Sigmoid colon (tissue), 6 donors: ENCODE measurements at regions not wholly inside any gene's neighbourhood (a gene's known extent, or its start where the extent isn't known, plus 50 kb on each side); places are given as distances from the start of the nearest gene placed in this dataset.
"Not testable (repeated sequence)": the region's sequence is repeated elsewhere in the genome, so short reads cannot be mapped to it uniquely, and the experiment has no call there.

ENCODE experiments used
- DNase-seq: peaks from one replicate; pipeline ENCODE4 v3.0.0-alpha.2; 2019
- H3K27ac ChIP-seq, 4 donors: fragments of 200-600 bp; sonication (generic); one replicate each; pipeline ENCODE4 v1.5.1; 2016 to 2019; ENCODE audit warnings: mild to moderate bottlenecking in 1 of 4
- H3K27me3 ChIP-seq, 3 donors: fragments of 200-600 bp; sonication (generic); one replicate each; pipeline ENCODE4 v1.5.1; 2019; ENCODE audit warnings: mild to moderate bottlenecking in 1 of 3
- H3K36me3 ChIP-seq, 4 donors: fragments of 200-600 bp; sonication (generic); one replicate each; pipeline ENCODE4 v1.5.1; 2016 to 2019
- H3K4me1 ChIP-seq, 4 donors: fragments of 200-600 bp; sonication (generic); one replicate each; pipeline ENCODE4 v1.5.1; 2017 to 2019
- H3K4me3 ChIP-seq, 4 donors: fragments of 200-600 bp; sonication (generic); one replicate each; pipeline ENCODE4 v1.5.1; 2017 to 2019; ENCODE audit warnings: mild to moderate bottlenecking in 2 of 4, moderate library complexity in 1 of 4
- H3K9me3 ChIP-seq, 4 donors: fragments of 200-600 bp in 3 of 4; sonication (generic) in 3 of 4; one replicate each; pipeline versions ENCODE4 v1.5.1 to v1.6.1; 2013 to 2019
- CTCF ChIP-seq, 4 experiments: fragments of 450-650 bp in 3 of 4; fragments of 200-600 bp in 1 of 4; IDR thresholded peaks; one replicate each; pipeline ENCODE4 v1.5.1; 2016 to 2019; ENCODE audit warnings: antibody characterized with exemption in 4 of 4, mild to moderate bottlenecking in 3 of 4, moderate library complexity in 2 of 4
- EP300 ChIP-seq, 4 donors: sonication (generic); formaldehyde crosslinking; IDR thresholded peaks; one replicate each; pipeline ENCODE4 v1.6.1; 2017; ENCODE audit warnings: antibody characterized with exemption in 4 of 4
- POLR2A ChIP-seq, 2 donors: fragments of 450-650 bp; IDR thresholded peaks; one replicate each; pipeline ENCODE4 v1.6.1; 2016; ENCODE audit warnings: antibody characterized with exemption in 2 of 2, mild to moderate bottlenecking in 2 of 2, moderate library complexity in 2 of 2
- POLR2AphosphoS5 ChIP-seq, 4 donors: sonication (generic); formaldehyde crosslinking; IDR thresholded peaks; one replicate each; pipeline ENCODE4 v1.6.1; 2017; ENCODE audit warnings: antibody characterized with exemption in 4 of 4
- WGBS, 2 donors: extraction: QIAGEN DNeasy Blood & Tissue Kit; methylation state at CpG; one replicate each; pipeline ENCODE4 v1.1.7; 2013; 5-methylcytosine and 5-hydroxymethylcytosine counted together
- intact Hi-C: fragments of 100-400 bp; cut with DNase I; formaldehyde crosslinking; loops from one replicate; pipeline ENCODE4 v1.15.1; 2023
- donor health status: healthy with polysubstance abuse.
- donor health status: healthy.

GRCh38 chr10:21421794-21422193, 103.7 kb downstream of the SKIDA1 start:
- Histone ChIP-seq H3K27ac (no peak overlapping the region), H3K4me1 (no peaks in the 10 kb centered on the region), H3K36me3 (no peaks in the 10 kb centered on the region), H3K27me3 (no peaks in the 10 kb centered on the region), H3K9me3 (no peaks in the 10 kb centered on the region), H3K4me3 (no peak overlapping the region)
- DNase-seq = no peak
- intact Hi-C loops = no loop called here
- 88 to 90% methylated on average over 4 of the region's 4 CpGs for WGBS, 2 donors
- no peak for TF ChIP-seq POLR2A (IDR thresholded peaks at IDR 0.05)

GRCh38 chr10:21421016-21421415, 104.5 kb downstream of the SKIDA1 start:
- no peak for DNase-seq
- WGBS, 2 donors = 59 to 64% methylated on average over 2 of the region's 2 CpGs
- H3K4me3 ChIP-seq = no peak overlapping the region
- intact Hi-C loops = no loop called here
- H3K4me1 ChIP-seq = no peaks in the 10 kb centered on the region
- no peak overlapping the region for H3K27ac ChIP-seq
- no peak for TF ChIP-seq POLR2A (IDR thresholded peaks at IDR 0.05)
- TF ChIP-seq EP300 (IDR thresholded peaks at IDR 0.05) = no peak
- TF ChIP-seq CTCF (IDR thresholded peaks at IDR 0.05) = no peak
- no peak for TF ChIP-seq POLR2AphosphoS5 (IDR thresholded peaks at IDR 0.05)
- H3K36me3 ChIP-seq = no peaks in the 10 kb centered on the region
- no peaks in the 10 kb centered on the region for H3K27me3 ChIP-seq
- no peaks in the 10 kb centered on the region for H3K9me3 ChIP-seq

GRCh38 chr10:21418981-21419576, 106.4 kb downstream of the SKIDA1 start:
- H3K27me3 ChIP-seq, H3K4me1 ChIP-seq, H3K36me3 ChIP-seq, H3K4me3 ChIP-seq, DNase-seq, H3K9me3 ChIP-seq, H3K27ac ChIP-seq, intact Hi-C loops: not testable (repeated sequence)
- 88 to 96% methylated on average over 5 of the region's 5 CpGs for whole genome bisulfite sequencing, 2 donors

- no peaks in the 10 kb centered on the region for H3K9me3 ChIP-seq
- no peak overlapping the region for H3K4me3 ChIP-seq
- TF ChIP-seq CTCF (IDR thresholded peaks at IDR 0.05) (no peak), POLR2A (IDR thresholded peaks at IDR 0.05) (no peak), EP300 (IDR thresholded peaks at IDR 0.05) (no peak), POLR2AphosphoS5 (IDR thresholded peaks at IDR 0.05) (no peak)
- no peak overlapping the region for H3K27ac ChIP-seq
- no peaks in the 10 kb centered on the region for H3K36me3 ChIP-seq
- intact Hi-C loops = no loop called here
- 86 to 91% methylated on average over 6 of the region's 6 CpGs for WGBS, 2 donors
- no peaks in the 10 kb centered on the region for H3K27me3 ChIP-seq
- H3K4me1 ChIP-seq = no peaks in the 10 kb centered on the region
- DNase-seq = no peak
Observed at GRCh38 chr10:21417172-21417712, 108.2 kb downstream of the SKIDA1 start.

- H3K27me3 ChIP-seq = no peaks in the 10 kb centered on the region
- no peak for TF ChIP-seq POLR2AphosphoS5 (IDR thresholded peaks at IDR 0.05)
- WGBS, 2 donors = 68 to 76% methylated on average over 2 of the region's 2 CpGs
- no peak overlapping the region for H3K4me3 ChIP-seq
- no peaks in the 10 kb centered on the region for H3K4me1 ChIP-seq
- H3K9me3 ChIP-seq = no peaks in the 10 kb centered on the region
- no peak for DNase-seq
- H3K27ac ChIP-seq = no peak overlapping the region
- no peaks in the 10 kb centered on the region for H3K36me3 ChIP-seq
- intact Hi-C loops = no loop called here
Observed at GRCh38 chr10:21413680-21414079, 111.8 kb downstream of the SKIDA1 start.

- no peaks in the 10 kb centered on the region for H3K9me3 ChIP-seq
- no peaks in the 10 kb centered on the region for H3K36me3 ChIP-seq
- H3K27ac ChIP-seq = no peak overlapping the region
- no peak overlapping the region for H3K4me3 ChIP-seq
- H3K27me3 ChIP-seq = no peaks in the 10 kb centered on the region
- no peak for DNase-seq
- H3K4me1 ChIP-seq = no peaks in the 10 kb centered on the region
- intact Hi-C loops = no loop called here
- 85 to 89% methylated on average over 6 of the region's 6 CpGs for WGBS, 2 donors
- no peak for TF ChIP-seq CTCF (IDR thresholded peaks at IDR 0.05)
- TF ChIP-seq POLR2AphosphoS5 (IDR thresholded peaks at IDR 0.05) = no peak
- TF ChIP-seq POLR2A (IDR thresholded peaks at IDR 0.05) = no peak
- TF ChIP-seq EP300 (IDR thresholded peaks at IDR 0.05) = no peak
Observed at GRCh38 chr10:21413268-21413667, 112.2 kb downstream of the SKIDA1 start.
